GM18507 (cell line): ENCODE measurements at regions not wholly inside any gene's neighbourhood (a gene's known extent, or its start where the extent isn't known, plus 50 kb on each side); places are given as distances from the start of the nearest gene placed in this dataset.
A peak's percentile ranks its signal among the peaks of the same experiment; 100 is the strongest.
"Not testable (repeated sequence)": the region's sequence is repeated elsewhere in the genome, so short reads cannot be mapped to it uniquely, and the experiment has no call there.

Experiments used
- DNase-seq: peaks from one replicate; pipeline ENCODE4 v3.0.0; 2011; ENCODE audit warnings: low read depth; ENCODE audit not compliant: insufficient read length; ENCODE audit errors: extremely low spot score
- FAIRE-seq: peaks from 2 replicates; lab custom pipeline; 2011; peaks lifted over from hg19 to GRCh38; lab: Jason Lieb, UNC

- no peak for FAIRE-seq
- DNase-seq, result no peak
Measured at GRCh38 chr3:4897765-4898453, 81.3 kb upstream of the BHLHE40 start.

- DNase-seq (peak; percentile 54), FAIRE-seq (peak; percentile 90)
Measured at GRCh38 chr3:4898454-4899313, 80.6 kb upstream of the BHLHE40 start.

GRCh38 chr3:4899710-4900109 lies 79.5 kb upstream of the BHLHE40 start:
- FAIRE-seq, result no peak
- DNase-seq, result no peak

- DNase-seq (no peak), FAIRE-seq (no peak)
Measured at GRCh38 chr3:4900298-4900697, 78.9 kb upstream of the BHLHE40 start.

- DNase-seq, result no peak
Measured at GRCh38 chr3:4904811-4905695, 74.2 kb upstream of the BHLHE40 start.

GRCh38 chr3:4906107-4906621 lies 73.1 kb upstream of the BHLHE40 start:
- no peak for DNase-seq
- FAIRE-seq, result peak; percentile 33

More at GRCh38 chr3:4904811-4905695, 74.2 kb upstream of the BHLHE40 start:
- FAIRE-seq, result no peak

GRCh38 chr3:4907050-4907449 lies 72.2 kb upstream of the BHLHE40 start:
- no peak for FAIRE-seq

GRCh38 chr3:4907643-4908432 lies 71.4 kb upstream of the BHLHE40 start:
- FAIRE-seq (peak; percentile 52), DNase-seq (no peak)

More at GRCh38 chr3:4907050-4907449, 72.2 kb upstream of the BHLHE40 start:
- no peak for DNase-seq

- no peak for DNase-seq
- FAIRE-seq, result no peak
Measured at GRCh38 chr3:4908433-4909156, 70.6 kb upstream of the BHLHE40 start.

- no peak for DNase-seq
- FAIRE-seq, result no peak
Measured at GRCh38 chr3:4914464-4914863, 64.8 kb upstream of the BHLHE40 start.

GRCh38 chr3:4921589-4921988 lies 57.6 kb upstream of the BHLHE40 start:
- DNase-seq, FAIRE-seq: not testable (repeated sequence)

- FAIRE-seq, result peak; percentile 47
- no peak for DNase-seq
Measured at GRCh38 chr3:4926892-4927291, 52.3 kb upstream of the BHLHE40 start.

- DNase-seq (no peak), FAIRE-seq (no peak)
Measured at GRCh38 chr3:4928277-4928789, 50.9 kb upstream of the BHLHE40 start.
